WTC11 (cell line): ENCODE measurements at regions not wholly inside any gene's neighbourhood (a gene's known extent, or its start where the extent isn't known, plus 50 kb on each side); places are given as distances from the start of the nearest gene placed in this dataset.

Source experiments
- ATAC-seq: fragments of 200-7000 bp; cut with Tn5 transposase; 2 replicates; pipeline ENCODE4 v1.10.0; 2021; ENCODE audit warnings: mild to moderate bottlenecking, moderate library complexity
- CTCF ChIA-PET: fragments of 300-600 bp; sonication (Branson Sonifier 250); formaldehyde crosslinking; loops from one replicate; lab custom pipeline; 2021; ENCODE audit warnings: antibody characterized with exemption; lab: Charles Lee
- POLR2A ChIA-PET: fragments of 350-600 bp; sonication (Branson Sonifier 250); formaldehyde crosslinking; loops from one replicate; lab custom pipeline; 2021; ENCODE audit warnings: antibody characterized with exemption; lab: Charles Lee
- DNase-seq: peaks from one replicate; pipeline ENCODE4 v3.0.0; 2021; ENCODE audit warnings: low spot score
- H3K27ac Mint-ChIP-seq: 2 replicates; pipeline ENCODE4 v1.8.0; 2021; ENCODE audit warnings: mixed read lengths
- H3K27me3 Mint-ChIP-seq: 2 replicates; pipeline ENCODE4 v1.8.0; 2021; ENCODE audit warnings: low read depth, mild to moderate bottlenecking, moderate library complexity, mixed read lengths
- H3K36me3 Mint-ChIP-seq: 2 replicates; pipeline ENCODE4 v1.8.0; 2021; ENCODE audit warnings: mixed read lengths
- H3K4me1 Mint-ChIP-seq: 2 replicates; pipeline ENCODE4 v1.8.0; 2022; ENCODE audit warnings: mixed read lengths
- H3K4me3 Mint-ChIP-seq: 2 replicates; pipeline ENCODE4 v1.8.0; 2021; ENCODE audit warnings: mild to moderate bottlenecking, moderate library complexity, mixed read lengths
- H3K9me3 Mint-ChIP-seq: 2 replicates; pipeline ENCODE4 v1.8.0; 2021; ENCODE audit warnings: mixed read lengths
- ATF2 ChIP-seq: sonication (generic); formaldehyde crosslinking; IDR thresholded peaks from 2 replicates; pipeline ENCODE4 v1.8.1; 2022; ENCODE audit warnings: low read depth, missing genetic modification reagents, borderline replicate concordance
- ATF3 ChIP-seq: sonication (generic); formaldehyde crosslinking; conservative IDR thresholded peaks from 2 replicates; pipeline ENCODE4 v1.8.1; 2022; ENCODE audit warnings: mild to moderate bottlenecking, missing genetic modification reagents
- CTCF ChIP-seq: fragments of 200-600 bp; IDR thresholded peaks from 2 replicates; pipeline ENCODE4 v1.8.0; 2022; ENCODE audit warnings: antibody characterized with exemption
- E2F4 ChIP-seq: sonication (generic); formaldehyde crosslinking; IDR thresholded peaks from 2 replicates; pipeline ENCODE4 v1.8.1; 2022; ENCODE audit warnings: low read depth, mild to moderate bottlenecking, moderate library complexity, missing genetic modification reagents, borderline replicate concordance
- FOXJ3 ChIP-seq: sonication (generic); formaldehyde crosslinking; IDR thresholded peaks from 2 replicates; pipeline ENCODE4 v1.9.0; 2021; ENCODE audit warnings: missing genetic modification reagents, mild to moderate bottlenecking, borderline replicate concordance
- FOXK1 ChIP-seq: sonication (generic); formaldehyde crosslinking; IDR thresholded peaks from 2 replicates; pipeline ENCODE4 v1.8.0; 2022; ENCODE audit warnings: mild to moderate bottlenecking, moderate library complexity, missing genetic modification reagents
- FOXP4 ChIP-seq: sonication (generic); formaldehyde crosslinking; IDR thresholded peaks from 2 replicates; pipeline ENCODE4 v1.8.0; 2022; ENCODE audit warnings: mild to moderate bottlenecking, missing genetic modification reagents
- IRF2 ChIP-seq: sonication (generic); formaldehyde crosslinking; IDR thresholded peaks from 2 replicates; pipeline ENCODE4 v1.8.0; 2022; ENCODE audit warnings: low read depth, missing genetic modification reagents, borderline replicate concordance
- JAZF1 ChIP-seq: fragments of 250-450 bp; sonication (Bioruptor Pico); IDR thresholded peaks from 2 replicates; pipeline ENCODE4 v1.9.0; 2021; ENCODE audit warnings: moderate library complexity, mild to moderate bottlenecking, inconsistent platforms
- JUN ChIP-seq: sonication (generic); formaldehyde crosslinking; IDR thresholded peaks from 2 replicates; pipeline ENCODE4 v1.8.0; 2023; ENCODE audit warnings: mild to moderate bottlenecking, missing genetic modification reagents
- KAT7 ChIP-seq: sonication (generic); formaldehyde crosslinking; IDR thresholded peaks from 2 replicates; pipeline ENCODE4 v1.8.1; 2023; ENCODE audit warnings: missing genetic modification reagents, mild to moderate bottlenecking, borderline replicate concordance
- NFYB ChIP-seq: sonication (generic); formaldehyde crosslinking; conservative IDR thresholded peaks from 2 replicates; pipeline ENCODE4 v1.8.0; 2022; ENCODE audit warnings: low read depth, missing genetic modification reagents
- NR2C2 ChIP-seq: sonication (generic); formaldehyde crosslinking; IDR thresholded peaks from 2 replicates; pipeline ENCODE4 v1.8.0; 2022; ENCODE audit warnings: mild to moderate bottlenecking, missing genetic modification reagents
- NR3C1 ChIP-seq: sonication (generic); formaldehyde crosslinking; conservative IDR thresholded peaks from 2 replicates; pipeline ENCODE4 v1.8.1; 2023; ENCODE audit warnings: low read depth, mild to moderate bottlenecking, missing genetic modification reagents
- OVOL2 ChIP-seq: fragments of 250-450 bp; sonication (Bioruptor Pico); IDR thresholded peaks from 2 replicates; pipeline ENCODE4 v1.9.0; 2021; ENCODE audit warnings: mild to moderate bottlenecking, borderline replicate concordance
- STAT6 ChIP-seq: sonication (generic); formaldehyde crosslinking; conservative IDR thresholded peaks from 2 replicates; pipeline ENCODE4 v1.8.1; 2023; ENCODE audit warnings: mild to moderate bottlenecking, low read depth, missing genetic modification reagents, moderate library complexity
- TCF7 ChIP-seq: sonication (generic); formaldehyde crosslinking; IDR thresholded peaks from 2 replicates; pipeline ENCODE4 v1.8.0; 2022; ENCODE audit warnings: mild to moderate bottlenecking, low read depth, missing genetic modification reagents, moderate library complexity
- USF1 ChIP-seq: sonication (generic); formaldehyde crosslinking; IDR thresholded peaks from 2 replicates; pipeline ENCODE4 v1.8.0; 2022; ENCODE audit warnings: mild to moderate bottlenecking, missing genetic modification reagents
- ZNF396 ChIP-seq: fragments of 250-450 bp; sonication (Bioruptor Pico); IDR thresholded peaks from 2 replicates; pipeline ENCODE4 v1.8.0; 2021; ENCODE audit warnings: mild to moderate bottlenecking, moderate library complexity, borderline replicate concordance
- ZNF512 ChIP-seq: sonication (generic); formaldehyde crosslinking; IDR thresholded peaks from 2 replicates; pipeline ENCODE4 v1.8.1; 2022; ENCODE audit warnings: missing genetic modification reagents, borderline replicate concordance

GRCh38 chr7:84686373-84686772 lies 491.8 kb upstream of the SEMA3A start (continued):
- no peak for TF ChIP-seq OVOL2 (CRISPR knock-in tag)
- no peak for TF ChIP-seq ATF3 (CRISPR knock-in tag)
- no peak for TF ChIP-seq NR3C1
- no peak for TF ChIP-seq CTCF
- TF ChIP-seq ZNF396 (CRISPR knock-in tag), result no peak
- no peak for TF ChIP-seq TCF7
- no peak for TF ChIP-seq NR2C2 (CRISPR knock-in tag)
- TF ChIP-seq JUN, result no peak
- no peak for TF ChIP-seq ZNF512 (CRISPR knock-in tag)
- no peak for TF ChIP-seq STAT6 (CRISPR knock-in tag)

- TF ChIP-seq KAT7 (CRISPR knock-in tag), result no peak
- TF ChIP-seq JAZF1 (CRISPR knock-in tag), result no peak
- TF ChIP-seq USF1 (CRISPR knock-in tag), result no peak
- no peak for TF ChIP-seq E2F4
- no peak for TF ChIP-seq ATF2 (CRISPR knock-in tag)
- no peak for TF ChIP-seq FOXJ3 (CRISPR knock-in tag)
- TF ChIP-seq FOXP4 (CRISPR knock-in tag), result no peak
- no peak for TF ChIP-seq NFYB
- TF ChIP-seq FOXK1 (CRISPR knock-in tag), result no peak
- TF ChIP-seq IRF2 (CRISPR knock-in tag), result no peak
- Mint-ChIP-seq H3K4me1 (no peaks in the 10 kb centered on the region), H3K36me3 (no peaks in the 10 kb centered on the region), H3K27ac (no peak overlapping the region), H3K4me3 (no peak overlapping the region), H3K27me3 (no peaks in the 10 kb centered on the region), H3K9me3 (no peaks in the 10 kb centered on the region)
- ATAC-seq, result no peak
- CTCF ChIA-PET, result no interaction called here
- no peak for DNase-seq
- POLR2A ChIA-PET, result no interaction called here
Observed at GRCh38 chr7:84684836-84685480, 490.4 kb upstream of the SEMA3A start.
